Heart left ventricle (tissue), 16 donors: ENCODE measurements at regions not wholly inside any gene's neighbourhood (a gene's known extent, or its start where the extent isn't known, plus 50 kb on each side); places are given as distances from the start of the nearest gene placed in this dataset.
"Not testable (repeated sequence)": the region's sequence is repeated elsewhere in the genome, so short reads cannot be mapped to it uniquely, and the experiment has no call there.

Experiments used
- ATAC-seq, 4 donors: fragments of 200-7000 bp; cut with Tn5 transposase; one replicate each; pipeline ENCODE4 v1.9.1; 2020 to 2022; ENCODE audit warnings: moderate library complexity in 4 of 4, mild to moderate bottlenecking in 3 of 4, moderate number of reproducible peaks in 1 of 4
- DNase-seq, 5 donors: peaks; one replicate each; pipeline ENCODE4 v3.0.0-alpha.2; 2020
- H3K27ac ChIP-seq, 12 donors: fragments of 200-600 bp; sonication (generic) in 4 of 12; one replicate each; pipeline versions ENCODE4 v1.5.0 to v1.8.0; 2016 to 2022; ENCODE audit warnings: mild to moderate bottlenecking in 2 of 12
- H3K27me3 ChIP-seq, 9 donors: fragments of 200-600 bp; sonication (generic) in 2 of 9; one replicate each; pipeline versions ENCODE4 v1.5.1 to v1.8.0; 2016 to 2022; ENCODE audit warnings: mild to moderate bottlenecking in 3 of 9
- H3K36me3 ChIP-seq, 9 donors: fragments of 200-600 bp; sonication (generic) in 2 of 9; one replicate each; pipeline versions ENCODE4 v1.5.0 to v1.8.0; 2018 to 2022; ENCODE audit warnings: mild to moderate bottlenecking in 2 of 9
- H3K4me1 ChIP-seq, 12 donors: fragments of 200-600 bp; sonication (generic) in 4 of 12; one replicate each; pipeline versions ENCODE4 v1.5.0 to v1.8.0; 2016 to 2022; ENCODE audit warnings: mild to moderate bottlenecking in 3 of 12
- H3K4me3 ChIP-seq, 12 donors: fragments of 200-600 bp; sonication (generic) in 4 of 12; one replicate each; pipeline versions ENCODE4 v1.5.0 to v1.8.0; 2017 to 2022; ENCODE audit warnings: mild to moderate bottlenecking in 9 of 12, moderate library complexity in 4 of 12
- H3K9me3 ChIP-seq, 12 donors: fragments of 200-600 bp; sonication (generic) in 4 of 12; one replicate each; pipeline versions ENCODE4 v1.5.0 to v1.8.0; 2016 to 2022; ENCODE audit warnings: mild to moderate bottlenecking in 1 of 12
- CTCF ChIP-seq, 12 donors: fragments of 200-600 bp; sonication (generic) in 4 of 12; IDR thresholded peaks; one replicate each; pipeline versions ENCODE4 v1.5.0 to v1.8.0; 2018 to 2022; ENCODE audit warnings: antibody characterized with exemption in 12 of 12, mild to moderate bottlenecking in 5 of 12
- POLR2A ChIP-seq, 2 donors: fragments of 450-650 bp; IDR thresholded peaks; one replicate each; pipeline ENCODE4 v1.6.1; 2017; ENCODE audit warnings: antibody characterized with exemption in 2 of 2, mild to moderate bottlenecking in 2 of 2, moderate library complexity in 2 of 2
- WGBS, 4 donors: extraction: QIAGEN DNeasy Blood & Tissue Kit in 2 of 4; methylation state at CpG; one replicate each; pipeline versions ENCODE4 v1.1.5 to v1.1.7; 2013 to 2018; 5-methylcytosine and 5-hydroxymethylcytosine counted together
- intact Hi-C, 10 donors: fragments of 100-400 bp; cut with DNase I; formaldehyde crosslinking; loops; one replicate each; pipeline versions ENCODE4 v1.11.1 to v1.14.2; 2022
- donor health status: ischemic (EF 13 %, LVEDD 7.1; RV severe dilation, severe dysfunction).
- donor health status: healthy with polysubstance abuse.
- donor health status: DM: no; HTN: yes; CAD: no.
- donor health status: DM: no; HTN: no; CAD: no.
- donor health status: ischemic (EF 25% LVEDD 6.9; RV normal size, moderate dysfunction).
- donor health status: ischemic (EF 25% LVEDD 5.7; RV mildly dilated, moderate dysfunction).
- donor health status: healthy.
- donor health status: DM: yes; HTN: yes; CAD: no.
- donor health status: ischemic (EF 35%, LVEDD 5.7; RV mildly dilated, moderate dysfunction).
- donor health status: nonischemic (EF 11% LVEDD 7.7; RV severe dilation, severe dysfunction).
- donor health status: DM: yes; HTN: yes; CAD: no.
- donor health status: PGD.
- donor health status: ischemic (EF 29% LVEDD 5.4; RV normal size, mild dysfunction).
- donor health status: nonischemic (EF 23%, LVEDD 6.1; RV moderate dilation, normal function).

DNA sequence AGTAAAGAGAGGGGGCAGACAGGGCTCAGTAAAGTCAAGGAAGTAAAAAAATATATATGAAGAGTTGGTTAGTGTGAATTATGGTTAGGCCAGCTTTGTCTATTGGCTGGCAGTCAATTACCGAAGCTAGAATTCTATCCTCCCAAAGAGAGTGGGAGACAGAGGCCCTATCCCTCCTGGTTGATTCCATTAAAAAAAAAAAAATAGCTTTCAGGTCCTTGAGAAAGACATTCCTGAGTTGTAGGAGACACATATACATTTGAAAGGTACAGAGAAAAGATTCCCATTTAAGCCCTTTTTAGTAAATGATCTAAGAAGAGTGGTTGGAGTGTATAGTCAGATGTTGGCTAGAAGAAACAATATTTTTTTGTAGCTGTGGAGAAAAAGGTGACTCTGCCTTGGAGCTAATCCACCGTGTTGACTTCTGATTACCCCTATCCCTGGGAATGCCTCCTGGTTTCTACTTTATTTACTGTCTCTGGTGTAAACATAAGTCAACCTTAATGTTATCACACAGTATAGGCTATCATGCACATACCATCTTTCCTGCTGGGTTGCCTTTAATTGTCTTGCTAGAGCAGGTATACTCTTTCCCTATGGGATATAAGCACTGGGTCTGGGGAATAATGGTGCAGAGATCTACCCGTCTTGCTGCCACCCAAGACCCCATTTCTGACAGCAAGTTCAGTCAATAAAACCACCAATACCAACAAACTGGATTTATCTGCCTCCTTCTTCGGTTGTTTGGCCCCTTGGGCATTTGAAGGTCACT, 859.9 kb upstream of the ATXN7L3B start:
- DNase-seq = no peak
- TF ChIP-seq POLR2A (IDR thresholded peaks at IDR 0.05) (no peak), CTCF (IDR thresholded peaks at IDR 0.05) (no peak)
- WGBS, 4 donors = 67 to 73% (median 69%) methylated on average over 4 of the region's 4 CpGs

GRCh38 chr12:73678335-73678734, 859.3 kb upstream of the ATXN7L3B start:
- no peaks in the 10 kb centered on the region for H3K4me1 ChIP-seq
- H3K4me3 ChIP-seq = no peak overlapping the region
- intact Hi-C loops = no loop called here
- 58 to 77% (median 71%) methylated on average over 3 of the region's 3 CpGs for WGBS, 4 donors
- no peaks in the 10 kb centered on the region for H3K27me3 ChIP-seq
- TF ChIP-seq POLR2A (IDR thresholded peaks at IDR 0.05) (no peak), CTCF (IDR thresholded peaks at IDR 0.05) (no peak)
- no peaks in the 10 kb centered on the region for H3K36me3 ChIP-seq
- H3K27ac ChIP-seq = no peak overlapping the region
- DNase-seq (no peak), ATAC-seq (no peak)
- peaks cover 0 to 4% (median 0%) of the 10 kb centered on the region in 12 donors for H3K9me3 ChIP-seq

More for the DNA sequence above, 859.9 kb upstream of the ATXN7L3B start:
- Histone ChIP-seq H3K4me3 (no peak overlapping the region), H3K4me1 (no peaks in the 10 kb centered on the region), H3K36me3 (no peaks in the 10 kb centered on the region), H3K27me3 (no peaks in the 10 kb centered on the region), H3K27ac (no peak overlapping the region), H3K9me3 (peaks cover 0 to 3% (median 0%) of the 10 kb centered on the region in 12 donors)
- intact Hi-C loops = no loop called here
- no peak for ATAC-seq

DNA sequence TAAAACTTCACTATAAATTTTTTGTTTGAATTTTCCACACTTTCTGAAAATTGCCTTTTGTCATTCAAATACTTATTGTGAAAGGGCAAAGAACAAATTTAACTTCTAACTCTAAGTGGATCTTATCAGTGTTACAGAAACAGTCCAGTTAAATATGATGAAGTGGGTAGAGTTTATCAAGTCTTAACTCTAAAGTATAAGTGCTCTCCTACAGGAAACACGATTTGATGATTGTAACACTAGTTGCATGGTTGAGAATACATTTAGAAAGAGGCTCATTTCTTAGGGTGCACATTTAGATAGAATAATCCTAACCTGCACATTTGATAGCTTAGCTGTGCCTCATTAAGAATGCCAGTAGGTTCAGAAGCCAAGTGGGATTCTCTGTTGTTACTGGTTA, 838.3 kb upstream of the ATXN7L3B start:
- H3K27me3 ChIP-seq = no peaks in the 10 kb centered on the region
- TF ChIP-seq POLR2A (IDR thresholded peaks at IDR 0.05) = no peak
- no peak for TF ChIP-seq CTCF (IDR thresholded peaks at IDR 0.05)
- intact Hi-C loops = no loop called here
- H3K27ac ChIP-seq = no peak overlapping the region
- H3K9me3 ChIP-seq = peaks cover 0 to 4% (median 0%) of the 10 kb centered on the region in 12 donors
- H3K4me1 ChIP-seq = no peaks in the 10 kb centered on the region
- H3K4me3 ChIP-seq = no peak overlapping the region
- no peak for ATAC-seq
- H3K36me3 ChIP-seq = no peaks in the 10 kb centered on the region
- no peak for DNase-seq
- 13 to 33% (median 26%) methylated on average over 1 of the region's 1 CpG for WGBS, 4 donors

- no peak for TF ChIP-seq POLR2A (IDR thresholded peaks at IDR 0.05)
- Histone ChIP-seq H3K36me3 (no peaks in the 10 kb centered on the region), H3K27ac (no peak overlapping the region), H3K27me3 (no peaks in the 10 kb centered on the region), H3K4me1 (no peaks in the 10 kb centered on the region), H3K9me3 (peaks cover 0 to 6% (median 0%) of the 10 kb centered on the region in 12 donors), H3K4me3 (no peak overlapping the region)
- intact Hi-C loops = no loop called here
- WGBS, 4 donors = 89 to 96% (median 92%) methylated on average over 2 of the region's 2 CpGs
- ATAC-seq (no peak), DNase-seq (no peak)
These were observed 823.0 kb upstream of the ATXN7L3B start for GRCh38 chr12:73714655-73715054.

- 59 to 69% (median 61%) methylated on average over 2 of the region's 2 CpGs for WGBS, 4 donors
- H3K4me3 ChIP-seq, H3K9me3 ChIP-seq, ATAC-seq, intact Hi-C loops, DNase-seq, H3K36me3 ChIP-seq, H3K27me3 ChIP-seq, H3K4me1 ChIP-seq, H3K27ac ChIP-seq: not testable (repeated sequence)
These were observed 821.5 kb upstream of the ATXN7L3B start for GRCh38 chr12:73716143-73716542.
